ENCODE measurements at regions not wholly inside any gene's neighbourhood (a gene's known extent, or its start where the extent isn't known, plus 50 kb on each side); places are given as distances from the start of the nearest gene placed in this dataset.

DNA sequence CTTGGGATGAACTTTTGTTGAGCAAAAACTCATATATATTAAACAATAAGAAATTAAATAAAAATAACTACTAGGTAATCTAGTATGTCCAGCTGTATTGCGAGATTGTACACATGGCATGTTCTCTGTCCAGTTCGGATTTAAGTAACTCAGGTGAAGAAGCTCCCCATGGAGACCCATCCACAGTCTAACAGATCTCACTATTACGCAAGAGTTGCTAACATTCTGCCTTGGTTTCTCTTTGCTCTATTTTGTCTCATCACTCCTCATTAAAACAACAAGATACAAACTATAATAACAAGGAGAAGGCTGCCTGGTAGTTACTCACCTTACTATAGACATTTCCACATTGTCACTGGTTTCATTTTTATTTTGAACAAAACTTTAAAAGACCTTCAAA is 1372.3 kb upstream of the CELF2 start:
- no peak for DNase-seq (ENCODE audit: low read depth)

DNA sequence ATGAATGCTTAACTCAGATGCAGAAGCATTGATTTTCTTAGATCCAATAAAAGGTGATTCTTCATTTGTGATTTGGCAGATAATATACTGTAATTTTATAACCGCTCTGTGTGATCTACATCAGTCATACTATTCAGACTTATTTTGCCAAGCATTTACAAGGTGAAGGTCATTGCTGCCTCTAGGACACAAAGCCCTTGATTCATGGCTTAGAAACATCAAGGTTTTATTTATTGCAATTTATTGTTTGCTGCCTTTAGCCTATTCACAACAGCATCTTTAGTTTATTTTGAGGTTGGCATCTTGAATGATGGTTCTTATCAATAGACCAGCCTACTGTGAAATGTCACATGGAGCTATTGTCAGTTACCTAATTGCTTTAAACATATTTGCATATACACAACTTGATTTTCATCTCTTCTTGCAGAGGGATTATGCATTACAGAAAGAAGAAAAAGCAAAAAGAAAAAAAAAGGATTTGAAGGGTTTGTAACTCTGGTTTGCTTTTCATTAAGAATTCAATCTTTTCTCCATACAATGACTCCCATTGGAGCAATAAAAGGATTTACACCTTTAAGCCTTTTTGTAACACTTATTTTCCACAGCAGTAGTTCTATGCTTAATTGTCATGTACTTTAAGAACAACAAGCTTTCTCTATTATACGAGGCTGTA is 1371.6 kb upstream of the CELF2 start:
- no peak for DNase-seq (ENCODE audit: low read depth)

DNA sequence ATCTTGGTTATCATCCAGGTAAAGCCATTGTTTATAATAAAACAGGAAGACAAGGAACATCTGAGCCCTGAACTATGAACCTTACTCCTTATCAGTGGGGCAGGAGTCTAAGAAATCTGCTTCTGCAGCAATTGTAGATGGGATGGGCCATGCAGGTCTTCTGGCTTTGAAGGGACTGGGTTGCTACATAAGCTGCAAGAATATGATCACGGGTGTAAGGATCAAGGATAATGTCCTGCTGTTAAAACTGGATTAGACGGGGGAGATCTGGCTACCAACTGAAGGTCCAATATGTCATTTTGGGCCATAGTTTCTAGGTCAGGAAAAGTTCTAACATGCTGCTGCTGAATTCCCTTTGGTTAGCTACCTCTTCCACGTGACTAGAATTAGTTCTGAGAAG is 1363.4 kb upstream of the CELF2 start:
- no peak for DNase-seq (ENCODE audit: low read depth)

GRCh38 chr10:9656386-9656785 is 1361.3 kb upstream of the CELF2 start:
- DNase-seq (ENCODE audit: low read depth): no peak

GRCh38 chr10:9656996-9657395 is 1360.7 kb upstream of the CELF2 start:
- no peak for DNase-seq (ENCODE audit: low read depth)

DNA sequence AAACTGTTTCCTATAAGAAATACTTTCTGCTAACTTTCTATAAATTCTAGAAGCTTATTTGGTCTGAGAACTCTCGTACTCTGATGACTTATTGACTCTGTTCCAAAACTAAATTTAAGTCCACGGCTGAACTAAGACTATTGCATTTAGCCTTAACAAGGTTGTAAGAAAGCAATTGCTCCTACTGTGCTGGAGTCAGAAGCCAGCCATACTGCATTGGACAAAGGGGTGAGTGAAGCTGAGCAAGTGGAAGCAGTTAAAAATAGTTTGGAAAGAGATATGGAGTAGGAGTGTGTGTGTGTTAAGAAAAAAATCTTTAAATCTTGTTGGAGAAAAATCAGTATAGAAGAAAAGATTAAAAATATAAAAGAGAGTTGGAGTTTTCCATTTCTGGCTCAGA is 1360.1 kb upstream of the CELF2 start:
- DNase-seq (ENCODE audit: low read depth): no peak

DNA sequence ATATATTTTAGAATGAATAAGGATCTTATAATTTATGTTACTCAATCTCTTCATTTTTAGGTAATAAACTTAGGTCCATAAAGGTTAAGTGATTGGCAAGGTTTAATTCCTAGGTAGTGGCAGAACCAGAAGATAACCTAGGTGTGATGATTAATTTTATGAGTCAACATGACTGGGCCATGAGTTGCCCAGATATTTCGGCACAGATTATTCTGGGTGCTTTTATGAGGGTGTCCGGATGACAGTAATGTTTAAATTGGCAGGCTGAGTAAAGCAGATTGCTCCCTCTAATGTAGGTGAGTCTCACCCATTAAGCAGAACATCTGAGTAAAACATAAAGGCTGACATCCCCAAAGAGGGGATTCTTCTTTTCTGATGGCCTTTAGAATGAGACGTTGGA is 1349.3 kb upstream of the CELF2 start:
- DNase-seq (ENCODE audit: low read depth): no peak

DNA sequence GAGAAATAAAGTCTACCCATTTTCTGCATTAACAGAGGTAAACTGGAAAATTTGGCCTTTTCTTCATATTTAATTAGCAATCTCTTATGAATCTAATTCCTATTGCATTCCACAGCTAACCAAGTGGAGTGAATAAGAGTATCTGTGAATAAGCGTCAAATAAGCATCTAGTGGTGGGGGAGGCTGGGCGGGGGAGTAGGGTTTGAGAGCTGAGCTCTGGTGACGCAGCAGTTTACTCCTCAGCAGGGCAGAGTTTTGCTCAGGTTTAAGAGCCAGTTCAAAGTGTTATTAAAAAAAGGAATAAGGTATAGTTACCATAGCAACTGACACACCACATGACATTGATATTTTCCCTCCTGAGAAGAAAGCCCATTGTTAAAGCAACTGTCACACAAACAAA is 1346.8 kb upstream of the CELF2 start:
- DNase-seq (ENCODE audit: low read depth): no peak

GRCh38 chr10:9681655-9682054 is 1336.0 kb upstream of the CELF2 start:
- DNase-seq (ENCODE audit: low read depth): no peak

- DNase-seq (ENCODE audit: low read depth): no peak
Measured at GRCh38 chr10:9682802-9683201, 1334.9 kb upstream of the CELF2 start.

DNA sequence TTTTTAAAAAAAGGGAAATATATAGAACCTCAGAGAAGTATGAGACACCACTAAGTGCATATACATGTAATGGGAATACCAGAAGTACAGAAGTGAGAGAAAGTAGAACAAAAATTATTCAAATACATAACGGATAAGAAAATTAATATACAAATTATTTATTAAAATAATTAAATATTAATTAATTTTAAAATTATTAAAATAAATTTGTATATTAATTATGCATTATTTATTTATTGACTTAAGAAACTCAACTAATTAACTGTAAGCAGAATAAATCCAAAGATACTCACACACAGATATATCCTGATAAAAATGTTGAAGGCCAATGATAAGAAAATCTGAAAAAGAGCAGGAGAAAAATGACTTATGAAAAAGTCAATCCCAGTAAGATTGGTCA is 1333.5 kb upstream of the CELF2 start:
- no peak for DNase-seq (ENCODE audit: low read depth)

DNA sequence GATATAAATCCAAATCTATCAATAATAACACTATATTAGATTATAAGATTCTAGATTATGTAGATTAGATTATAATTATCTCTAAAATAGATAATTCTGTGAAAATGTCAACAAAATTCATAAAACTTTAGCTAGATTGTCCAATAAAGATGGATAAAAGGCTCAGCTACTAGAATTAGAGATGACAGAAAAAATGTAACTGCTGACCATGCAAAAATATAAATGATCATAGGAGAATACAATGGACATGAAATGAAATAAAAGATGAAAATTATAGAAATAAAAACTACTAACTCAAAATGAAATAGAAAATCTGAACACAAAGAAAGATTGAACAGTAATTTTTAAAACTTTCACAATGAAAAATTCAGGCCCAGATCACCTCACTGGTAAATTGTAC is 1332.1 kb upstream of the CELF2 start:
- DNase-seq (ENCODE audit: low read depth): no peak

DNA sequence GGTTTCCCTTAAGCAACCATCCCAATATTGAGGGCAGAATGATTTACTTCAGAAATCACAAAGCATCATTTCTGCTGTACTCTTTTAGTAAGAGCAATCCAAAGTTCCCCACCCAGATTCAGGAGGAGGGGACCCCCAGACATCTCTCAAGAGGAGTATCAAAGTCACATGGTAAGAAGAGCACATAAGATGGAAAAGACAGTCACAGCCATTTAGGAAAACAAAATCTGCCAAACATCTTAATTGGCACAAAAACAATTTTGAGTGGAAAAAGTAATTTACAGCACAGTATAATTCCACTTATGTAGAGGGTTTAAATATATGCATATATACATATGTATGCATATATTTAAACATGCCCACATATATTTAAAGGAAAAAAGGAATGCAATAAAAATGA is 1329.0 kb upstream of the CELF2 start:
- no peak for DNase-seq (ENCODE audit: low read depth)

- DNase-seq (ENCODE audit: low read depth): no peak
Measured at GRCh38 chr10:9707216-9707615, 1310.5 kb upstream of the CELF2 start.

GRCh38 chr10:9709849-9710248 is 1307.8 kb upstream of the CELF2 start:
- no peak for DNase-seq (ENCODE audit: low read depth)

DNA sequence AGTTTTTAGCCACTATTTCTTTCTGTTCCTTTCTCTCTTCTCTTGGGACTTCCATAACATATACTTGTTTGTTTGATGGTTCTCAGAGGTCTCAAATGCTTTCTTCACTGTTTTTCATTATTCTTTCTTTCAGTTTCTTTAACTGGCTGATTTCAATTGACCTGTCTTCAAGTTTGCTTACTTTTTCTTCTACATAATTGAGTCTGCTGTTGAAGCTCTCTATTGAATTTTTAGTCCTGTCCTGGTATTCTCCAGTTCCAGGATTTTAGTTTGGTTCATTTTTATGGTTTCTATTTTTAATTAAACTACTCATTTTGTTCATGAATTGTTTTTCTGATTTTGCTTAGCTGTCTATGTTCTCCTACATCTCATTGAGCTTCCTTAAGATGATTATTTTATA is 1305.3 kb upstream of the CELF2 start:
- no peak for DNase-seq (ENCODE audit: low read depth)

- DNase-seq (ENCODE audit: low read depth): no peak
Measured at GRCh38 chr10:9719246-9719645, 1298.4 kb upstream of the CELF2 start.

GRCh38 chr10:9733766-9734165 is 1283.9 kb upstream of the CELF2 start:
- DNase-seq (ENCODE audit: low read depth): no peak

- DNase-seq (ENCODE audit: low read depth): no peak
Measured at GRCh38 chr10:9734218-9734617, 1283.5 kb upstream of the CELF2 start.

DNA sequence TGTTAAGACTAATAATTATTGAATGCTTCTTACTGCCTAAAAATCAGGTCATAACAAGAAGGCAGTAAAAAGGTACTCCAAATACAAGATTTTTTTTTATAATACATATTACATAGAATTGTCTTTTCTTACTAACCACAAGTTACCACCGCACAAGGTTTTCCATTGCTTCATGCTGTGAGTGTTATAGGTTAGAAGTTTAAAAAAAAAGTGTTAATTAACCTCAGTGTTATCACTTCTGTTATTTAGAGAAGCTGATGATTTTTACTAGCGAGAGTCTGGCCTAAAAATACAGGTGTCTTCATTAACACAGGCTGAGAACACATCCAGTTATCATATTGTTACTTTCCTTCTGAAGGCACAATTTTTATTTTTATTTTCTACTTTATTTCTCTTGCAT is 1281.9 kb upstream of the CELF2 start:
- no peak for DNase-seq (ENCODE audit: low read depth)

GRCh38 chr10:9743639-9744038 is 1274.0 kb upstream of the CELF2 start:
- no peak for DNase-seq (ENCODE audit: low read depth)

GRCh38 chr10:9745158-9745557 is 1272.5 kb upstream of the CELF2 start:
- no peak for DNase-seq (ENCODE audit: low read depth)

DNA sequence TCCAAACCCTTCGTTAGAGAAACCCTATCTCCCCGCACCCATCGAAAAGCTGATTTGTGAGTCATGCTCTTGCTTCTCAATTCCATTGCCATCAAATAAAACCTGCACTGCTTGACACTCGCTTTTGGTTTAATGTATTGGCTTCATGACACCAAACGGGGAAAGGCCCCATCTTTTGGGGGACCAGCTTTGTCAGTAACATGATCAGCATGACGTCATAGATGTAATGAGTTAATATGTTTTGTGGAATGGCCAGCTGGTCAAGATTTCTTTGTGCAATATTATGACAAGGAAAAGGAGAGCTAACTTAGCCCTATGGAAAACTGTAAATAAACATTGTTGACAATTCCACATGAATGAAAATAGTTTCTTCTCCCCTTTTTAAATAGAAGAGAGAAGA is 1260.5 kb upstream of the CELF2 start:
- DNase-seq (ENCODE audit: low read depth): no peak

GRCh38 chr10:9759596-9759995 is 1258.1 kb upstream of the CELF2 start:
- no peak for DNase-seq (ENCODE audit: low read depth)

Data from activated gamma-delta T cell treated with anti-CD3 and anti-CD28 coated beads, Interleukin-2, amount 50 U/mL, for 16 hours (primary cell).